GM21723 (cell line): ENCODE measurements at regions not wholly inside any gene's neighbourhood (a gene's known extent, or its start where the extent isn't known, plus 50 kb on each side); places are given as distances from the start of the nearest gene placed in this dataset.
"Not testable (repeated sequence)": the region's sequence is repeated elsewhere in the genome, so short reads cannot be mapped to it uniquely, and the experiment has no call there.

Experiments used
- ATAC-seq: cut with Tn5 transposase; IDR thresholded peaks from one replicate; pipeline ENCODE4 v1.9.1; 2021; ENCODE audit warnings: mild to moderate bottlenecking, moderate library complexity; ENCODE audit not compliant: unreplicated experiment

DNA sequence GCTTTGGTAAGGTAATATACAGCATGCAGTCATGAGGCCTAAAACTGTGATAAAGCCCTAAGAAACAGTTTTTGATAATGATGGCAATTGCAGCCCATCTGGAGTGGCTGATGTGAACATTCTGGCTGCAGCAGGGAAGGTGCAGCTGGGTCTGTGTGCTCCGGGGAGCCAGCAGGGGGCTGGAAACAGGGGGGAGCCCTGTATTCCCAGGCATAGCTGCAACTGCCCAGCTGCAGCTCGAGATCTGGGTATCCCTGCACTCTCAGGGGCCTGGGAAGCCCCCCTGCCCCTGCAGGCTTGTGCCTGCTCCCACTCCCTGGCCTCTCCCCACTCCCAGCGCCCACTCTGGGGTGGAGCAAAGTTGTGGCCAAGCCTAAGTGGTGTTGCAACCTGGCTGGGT is 95.6 kb downstream of the RRAGB start:
- no peak for ATAC-seq

DNA sequence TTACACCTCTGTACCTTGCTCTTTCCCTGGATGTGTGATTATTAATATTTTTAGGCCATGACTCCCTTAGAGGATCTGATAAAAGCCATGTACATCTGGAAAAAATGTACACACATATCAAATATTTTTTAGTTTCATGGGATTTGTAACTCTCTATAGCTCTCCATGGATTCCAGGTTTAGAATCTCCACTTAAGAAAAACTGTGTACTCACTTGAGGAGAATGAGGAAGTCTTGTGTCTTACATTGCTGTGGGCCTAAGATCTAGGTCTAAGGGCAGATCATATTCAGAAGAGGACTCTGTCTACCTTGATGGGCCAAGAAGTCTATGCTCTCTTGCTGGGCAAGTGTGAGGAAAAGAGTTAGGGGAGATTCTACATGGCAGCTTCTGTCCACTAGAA is 98.0 kb downstream of the RRAGB start:
- no peak for ATAC-seq

DNA sequence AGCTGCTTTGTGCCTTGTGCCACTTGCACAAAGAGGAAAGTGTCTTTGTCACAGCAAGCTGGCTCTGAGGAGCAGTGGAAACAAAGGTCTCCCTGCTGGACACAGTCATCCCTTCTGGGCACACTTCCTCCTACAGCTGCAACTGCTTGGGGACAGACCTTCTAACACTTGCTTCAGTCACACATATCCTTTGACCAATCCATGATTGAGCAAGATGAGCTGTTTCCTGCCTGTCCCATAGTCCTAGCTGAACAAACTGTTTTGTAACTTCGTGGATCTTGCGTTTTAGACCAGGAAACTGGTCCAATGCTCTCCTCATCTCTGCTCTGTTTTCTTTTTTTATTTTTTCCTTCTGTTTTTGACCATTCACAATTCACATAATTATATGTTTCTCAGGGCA is 98.5 kb downstream of the RRAGB start:
- ATAC-seq = no peak

DNA sequence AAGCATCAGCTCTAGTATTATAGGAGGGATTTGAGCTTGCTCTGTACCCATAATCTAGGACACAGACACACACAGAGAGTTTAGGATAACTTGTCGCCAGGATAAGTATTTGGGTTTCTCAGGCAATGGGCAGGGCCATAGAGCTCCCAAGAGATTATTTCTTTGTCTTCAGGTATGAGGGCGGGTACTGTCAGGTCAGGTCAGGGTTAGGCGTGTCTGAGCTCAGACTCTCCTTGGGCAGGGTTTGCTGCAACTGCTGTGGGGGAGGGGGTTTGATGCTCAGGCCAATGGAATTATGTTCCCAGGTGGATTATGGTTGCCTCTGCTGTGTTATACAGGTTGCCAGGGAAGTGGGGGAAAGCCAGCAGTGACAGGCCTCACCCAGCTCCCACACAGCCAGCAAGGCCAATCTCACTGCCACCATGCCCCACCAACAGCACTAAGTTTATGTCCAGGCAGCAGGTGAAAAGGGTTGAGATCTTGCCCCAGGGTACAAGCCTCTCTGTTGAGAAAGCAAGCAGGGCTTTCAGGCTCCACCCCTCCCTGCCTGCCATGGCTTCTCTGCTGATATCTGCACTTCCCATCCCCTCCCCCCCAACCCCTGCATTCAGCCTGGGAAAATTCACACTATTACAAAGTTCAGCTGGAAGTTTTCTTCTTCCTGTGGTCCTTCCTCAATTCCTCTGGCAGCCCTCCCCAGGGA is 101.3 kb downstream of the RRAGB start:
- ATAC-seq = no peak

DNA sequence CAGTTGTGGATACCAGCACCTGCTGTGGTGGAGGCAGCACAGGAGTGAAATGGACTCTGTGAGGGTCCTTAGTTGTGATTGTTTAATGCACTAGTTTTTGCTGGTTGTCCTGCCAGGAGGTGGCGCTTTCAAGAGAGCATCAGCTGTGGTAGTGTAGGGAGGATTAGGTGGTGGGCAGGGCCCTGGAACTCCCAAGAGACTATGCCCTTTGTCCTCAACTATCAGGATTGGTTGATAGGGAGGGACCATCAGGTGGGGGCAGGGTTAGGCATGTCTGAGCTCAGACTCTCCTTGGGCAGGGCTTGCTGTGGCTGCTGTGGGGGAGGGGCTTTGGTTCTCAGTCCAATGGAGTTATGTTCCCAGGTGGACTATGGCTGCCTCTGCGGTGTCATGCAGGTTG is 121.9 kb downstream of the RRAGB start:
- no peak for ATAC-seq

DNA sequence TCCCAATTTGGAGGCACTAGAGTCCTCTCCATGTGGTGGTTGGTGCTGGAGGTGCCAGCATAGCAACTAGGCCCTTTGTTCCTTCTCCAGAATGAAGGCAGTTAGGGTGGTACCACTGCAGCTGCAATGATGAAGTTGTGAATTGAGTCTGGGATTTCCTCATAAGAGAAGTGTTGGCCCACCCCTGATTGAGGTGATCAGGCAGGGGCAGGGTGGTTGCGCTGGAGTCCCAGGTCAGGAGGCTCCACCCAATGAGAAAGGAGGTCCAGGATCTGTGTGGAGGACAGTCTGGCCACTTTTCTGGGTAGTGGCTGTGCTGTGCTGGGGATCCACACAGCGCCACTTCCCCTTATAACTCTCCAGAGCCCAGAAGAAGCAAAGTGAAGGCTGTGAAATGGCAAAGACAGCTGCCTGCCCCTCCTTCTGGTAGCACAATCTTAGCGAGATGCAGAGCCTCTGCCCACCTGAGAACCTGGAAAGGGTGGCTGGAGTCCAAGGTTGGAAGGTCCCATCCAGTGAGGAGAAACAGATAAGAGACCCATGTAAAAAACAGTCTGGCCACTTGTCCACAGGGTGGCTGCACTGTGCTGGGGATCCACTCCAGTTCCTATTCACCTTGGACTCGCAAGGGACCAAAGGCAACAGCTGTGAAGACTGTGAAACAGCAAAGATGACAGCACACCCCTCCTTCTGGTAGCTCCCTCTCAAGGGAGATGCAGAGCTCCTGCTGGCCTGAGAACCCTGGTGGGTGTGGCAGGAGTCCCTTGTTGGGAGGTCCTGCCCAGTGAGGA is 124.6 kb downstream of the RRAGB start:
- ATAC-seq = no peak

DNA sequence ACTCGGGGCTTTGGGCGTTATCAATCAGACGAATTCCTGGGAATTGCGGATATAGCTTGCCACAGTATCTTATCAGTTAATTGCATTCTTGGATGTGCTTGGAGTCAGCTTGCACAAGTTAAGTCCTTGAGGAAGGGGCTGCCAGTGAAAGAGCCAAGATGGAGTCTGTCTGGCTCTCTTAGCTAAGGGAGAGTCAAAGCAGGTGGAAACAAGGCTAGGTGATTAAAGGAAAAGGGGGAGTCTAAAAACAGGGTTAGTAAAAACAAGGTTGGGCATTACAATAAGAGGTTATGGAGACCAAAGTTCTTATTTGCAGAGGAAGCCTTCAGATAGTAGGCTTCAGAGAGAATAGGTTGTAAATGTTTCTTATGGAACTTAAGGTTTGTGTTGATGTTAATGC is 149.2 kb downstream of the RRAGB start:
- not testable (repeated sequence) for ATAC-seq

DNA sequence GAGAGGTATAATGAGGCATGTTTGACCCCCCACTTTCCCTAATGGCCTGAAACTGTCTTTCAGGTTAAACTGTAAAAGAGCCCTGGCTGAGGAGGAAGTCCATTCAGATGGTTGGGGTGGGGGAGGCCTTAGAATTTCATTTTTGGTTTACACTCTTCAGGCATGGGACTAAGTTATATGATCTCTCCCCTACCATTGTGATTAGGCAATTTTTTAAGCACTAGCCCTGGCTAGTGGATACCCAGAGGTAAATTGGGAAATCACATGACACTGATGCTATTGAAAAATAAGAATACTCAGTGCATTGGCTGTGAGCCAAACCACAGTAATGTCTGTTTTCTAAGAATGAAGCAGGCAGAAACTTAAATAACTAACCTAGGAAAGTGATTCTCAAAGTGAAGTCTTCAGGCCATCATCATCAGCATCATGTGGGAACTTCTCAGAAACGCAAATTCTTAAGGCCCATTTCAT is 149.7 kb downstream of the RRAGB start:
- peak; percentile 84 for ATAC-seq

DNA sequence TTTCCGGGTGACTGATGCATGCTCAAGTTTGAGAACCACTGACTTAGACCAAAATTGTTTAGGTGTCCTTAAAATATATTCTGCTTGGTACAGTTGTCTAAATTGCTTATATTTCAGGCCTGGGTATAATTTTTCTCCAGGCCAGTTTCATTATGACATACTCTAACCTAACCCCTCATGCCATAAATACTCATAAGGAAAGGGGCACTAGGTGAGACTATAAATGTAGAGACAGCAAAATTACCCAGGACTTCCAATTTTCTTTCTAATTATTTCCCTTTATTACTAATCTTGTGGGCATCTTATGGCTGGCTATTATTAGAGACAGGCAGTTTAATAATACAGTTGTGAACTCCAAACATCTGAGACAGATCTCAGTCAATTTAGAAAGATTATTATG is 150.2 kb downstream of the RRAGB start:
- peak; percentile 67 for ATAC-seq

DNA sequence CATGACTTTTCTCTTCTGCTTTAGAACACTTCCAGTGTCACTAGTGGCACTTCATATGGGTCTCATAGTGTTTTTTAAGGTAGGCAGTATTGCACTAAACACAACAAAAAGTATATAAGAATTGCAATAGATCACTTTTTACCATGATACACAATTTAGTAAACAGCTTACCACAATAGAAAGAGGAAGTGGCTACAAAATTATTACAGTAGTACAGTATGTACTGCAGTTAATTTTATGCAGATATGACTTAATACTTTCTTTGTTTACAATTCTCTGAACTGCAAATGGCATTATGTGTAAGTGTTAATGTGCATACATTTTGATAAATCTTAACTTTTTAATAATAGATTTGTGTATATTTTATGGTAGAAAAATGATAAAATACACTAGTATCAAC is 157.3 kb downstream of the RRAGB start:
- ATAC-seq = peak; percentile 61

DNA sequence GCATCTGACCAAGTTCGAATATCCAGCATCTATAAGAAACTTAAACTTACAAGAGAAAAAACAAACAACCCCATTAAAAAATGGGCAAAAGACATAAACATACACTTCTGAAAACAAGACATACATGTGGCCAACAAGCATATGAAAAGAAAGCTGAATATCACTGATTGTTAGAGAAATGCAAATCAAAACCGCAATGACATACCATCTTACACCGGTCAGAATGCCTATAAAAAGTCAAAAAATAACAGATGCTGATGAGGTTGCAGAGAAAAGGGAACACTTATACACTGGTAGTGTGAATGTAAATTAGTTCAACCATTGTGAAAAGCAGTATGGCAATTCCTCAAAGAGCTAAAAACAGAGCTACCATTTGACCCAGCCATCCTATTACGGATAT is 166.0 kb downstream of the RRAGB start:
- not testable (repeated sequence) for ATAC-seq

DNA sequence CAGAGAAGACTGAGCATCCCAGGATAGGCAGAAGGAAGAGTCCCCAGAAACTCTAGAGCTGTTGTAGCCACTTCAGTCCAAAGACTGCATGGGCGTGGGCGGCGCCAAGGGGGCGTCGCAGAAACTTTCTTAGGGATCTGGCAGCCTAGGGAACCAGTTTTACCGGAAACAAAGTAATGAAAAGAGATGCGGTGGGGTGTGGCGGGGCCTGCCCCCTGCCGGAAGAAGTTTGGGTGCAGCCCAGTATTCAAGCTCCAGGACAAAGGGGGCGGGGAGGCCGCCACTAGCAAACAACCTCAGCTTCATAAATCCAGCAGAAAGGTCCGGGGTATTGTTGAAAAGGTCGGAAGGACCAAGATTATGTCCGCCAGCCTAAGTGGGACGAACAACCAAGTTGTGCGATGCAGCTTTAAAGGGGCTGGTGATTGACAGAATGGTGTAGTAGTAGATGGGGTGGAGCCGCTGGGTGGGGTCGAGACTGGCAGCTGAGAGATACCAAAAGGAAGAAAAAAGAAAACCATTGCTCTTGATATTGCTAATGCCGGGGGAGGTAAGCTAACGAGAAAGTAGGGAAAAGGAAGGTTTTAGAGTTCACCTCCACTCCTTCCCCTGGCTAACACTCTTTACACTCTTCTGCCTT is 190.5 kb downstream of the RRAGB start:
- ATAC-seq = peak; percentile 76

DNA sequence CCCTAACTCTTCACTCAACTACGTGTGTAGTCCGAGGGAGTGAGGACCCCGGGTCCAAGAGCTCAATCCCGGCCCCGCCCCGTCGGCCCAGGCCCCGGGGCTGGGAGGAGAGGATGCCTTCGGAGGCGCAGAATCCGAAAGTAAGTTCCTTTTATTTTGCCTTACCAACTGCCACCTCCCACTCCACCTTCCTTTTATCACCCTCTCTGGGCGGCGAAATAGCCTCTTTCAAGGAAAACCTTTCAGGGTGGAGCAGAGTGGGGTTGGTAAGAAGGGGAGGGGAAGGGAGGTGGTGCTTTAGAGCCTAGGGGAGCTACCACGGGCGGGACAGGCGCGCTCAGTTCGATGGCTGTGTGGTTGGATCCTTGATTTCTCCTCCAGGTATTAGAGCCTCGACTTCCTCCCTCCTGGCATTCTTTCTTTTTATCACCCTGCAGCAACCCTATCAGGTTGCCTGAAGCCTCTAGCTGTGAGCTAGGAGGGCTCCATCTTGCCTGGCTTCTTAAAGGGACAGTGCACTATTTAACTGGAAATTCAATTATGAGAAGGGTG is 191.2 kb downstream of the RRAGB start:
- ATAC-seq = peak; percentile 53

DNA sequence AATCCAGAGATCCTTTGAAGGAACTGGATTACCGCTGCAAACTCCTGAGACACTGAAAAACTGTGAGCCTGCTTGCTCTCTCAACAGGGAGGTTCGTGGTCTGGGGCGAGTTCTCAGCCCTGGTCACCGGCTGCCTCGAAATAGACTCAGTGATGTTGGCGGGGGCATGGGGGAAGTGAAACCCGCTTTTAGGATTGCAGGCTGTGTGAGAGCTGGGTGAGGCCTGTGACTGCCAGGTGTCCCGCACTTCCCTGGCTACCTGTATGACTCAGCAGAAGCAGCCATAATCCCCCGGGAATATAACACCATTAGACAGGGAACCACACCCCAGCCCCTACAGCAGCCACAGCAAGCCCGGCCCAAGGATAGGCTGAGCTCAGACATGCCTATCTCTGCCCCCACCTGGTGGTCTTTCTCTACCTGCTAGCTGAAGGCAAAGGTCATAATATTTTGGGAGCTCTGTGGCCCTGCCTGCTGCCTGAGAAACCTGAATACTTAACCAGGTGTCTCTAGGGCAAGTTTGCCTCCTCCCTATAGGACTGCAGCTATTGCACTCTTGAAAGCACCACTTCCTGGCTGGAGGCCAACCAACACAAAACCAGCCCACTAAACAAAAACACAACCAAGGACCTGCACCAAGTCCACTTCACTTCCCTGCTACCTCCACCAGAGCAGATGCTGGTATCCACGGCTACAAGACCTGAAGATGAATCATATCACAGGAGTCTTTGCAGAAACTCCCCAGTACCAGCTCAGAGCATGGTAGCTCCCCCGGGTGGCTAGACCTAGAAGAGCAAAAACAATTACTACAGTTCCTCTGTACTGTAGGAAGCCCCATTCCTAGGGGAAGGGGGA is 202.0 kb downstream of the RRAGB start:
- ATAC-seq = peak; percentile 96

DNA sequence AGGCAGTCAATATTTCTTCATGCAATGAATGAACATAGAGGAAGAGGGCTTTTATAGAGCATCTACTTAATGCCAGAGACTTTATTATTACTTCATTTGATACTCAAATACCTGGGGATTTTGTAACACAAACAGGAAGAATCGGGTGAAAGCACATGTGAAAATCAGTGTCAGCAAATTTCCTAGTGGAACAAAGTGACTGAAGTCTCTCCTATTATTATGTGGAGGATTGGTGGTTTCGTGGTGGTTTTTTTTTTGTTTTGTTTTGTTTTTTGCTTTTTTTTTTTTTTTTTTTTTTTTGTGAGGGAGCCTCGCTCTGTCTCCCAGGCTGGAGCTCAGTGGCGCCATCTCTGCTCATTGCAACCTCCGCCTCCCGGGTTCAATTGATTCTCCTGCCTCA is 207.0 kb downstream of the RRAGB start:
- no peak for ATAC-seq

DNA sequence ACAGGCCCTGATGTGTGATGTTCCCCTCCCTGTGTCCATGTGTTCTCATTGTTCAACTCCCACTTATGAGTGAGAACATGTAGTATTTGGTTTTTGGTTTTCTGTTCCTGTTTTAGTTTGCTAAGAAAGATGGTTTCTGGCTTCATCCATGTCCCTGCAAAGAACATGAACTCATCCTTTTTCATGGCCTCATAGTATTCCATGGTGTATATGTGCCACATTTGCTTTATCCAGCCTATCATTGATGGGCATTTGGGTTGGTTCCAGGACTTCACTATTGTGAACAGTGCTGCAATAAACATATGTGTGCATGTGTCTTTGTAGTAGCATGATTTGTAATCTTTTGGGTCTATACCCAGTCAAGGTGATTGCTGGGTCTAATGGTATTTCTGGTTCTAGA is 211.0 kb downstream of the RRAGB start:
- ATAC-seq = not testable (repeated sequence)
